GM12874 (cell line): ENCODE measurements at regions not wholly inside any gene's neighbourhood (a gene's known extent, or its start where the extent isn't known, plus 50 kb on each side); places are given as distances from the start of the nearest gene placed in this dataset.

Experiments used
- TF ChIP-seq, protein P1 (sequence below): IDR thresholded peaks from 2 replicates; pipeline ENCODE4 v1.5.1; 2011; ENCODE audit warnings: low read depth, mild to moderate bottlenecking, control low read depth, low read length, moderate library complexity; ENCODE audit not compliant: insufficient read depth

GRCh38 chr10:78700816-78701520 is 367.8 kb upstream of the ZMIZ1 start:
- TF ChIP-seq, protein P1, sequence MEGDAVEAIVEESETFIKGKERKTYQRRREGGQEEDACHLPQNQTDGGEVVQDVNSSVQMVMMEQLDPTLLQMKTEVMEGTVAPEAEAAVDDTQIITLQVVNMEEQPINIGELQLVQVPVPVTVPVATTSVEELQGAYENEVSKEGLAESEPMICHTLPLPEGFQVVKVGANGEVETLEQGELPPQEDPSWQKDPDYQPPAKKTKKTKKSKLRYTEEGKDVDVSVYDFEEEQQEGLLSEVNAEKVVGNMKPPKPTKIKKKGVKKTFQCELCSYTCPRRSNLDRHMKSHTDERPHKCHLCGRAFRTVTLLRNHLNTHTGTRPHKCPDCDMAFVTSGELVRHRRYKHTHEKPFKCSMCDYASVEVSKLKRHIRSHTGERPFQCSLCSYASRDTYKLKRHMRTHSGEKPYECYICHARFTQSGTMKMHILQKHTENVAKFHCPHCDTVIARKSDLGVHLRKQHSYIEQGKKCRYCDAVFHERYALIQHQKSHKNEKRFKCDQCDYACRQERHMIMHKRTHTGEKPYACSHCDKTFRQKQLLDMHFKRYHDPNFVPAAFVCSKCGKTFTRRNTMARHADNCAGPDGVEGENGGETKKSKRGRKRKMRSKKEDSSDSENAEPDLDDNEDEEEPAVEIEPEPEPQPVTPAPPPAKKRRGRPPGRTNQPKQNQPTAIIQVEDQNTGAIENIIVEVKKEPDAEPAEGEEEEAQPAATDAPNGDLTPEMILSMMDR, result no peak

DNA sequence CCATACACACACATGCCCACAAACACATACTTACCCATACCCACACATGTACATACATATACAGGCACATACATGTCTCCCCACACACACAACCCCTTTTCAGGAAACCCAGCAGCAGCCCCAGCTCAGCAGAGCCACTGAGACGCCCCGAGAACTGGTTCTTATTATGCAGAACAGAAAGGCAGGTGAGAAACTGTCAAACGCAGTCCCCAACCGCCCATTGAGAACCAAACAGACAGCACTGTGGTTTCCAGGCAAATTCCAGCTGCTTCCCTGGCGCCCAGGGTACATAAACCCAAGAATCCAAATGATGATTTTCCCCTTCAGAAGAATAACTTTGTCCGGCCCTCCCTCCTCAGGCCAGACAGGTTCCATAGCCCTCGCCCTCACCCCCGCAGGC is 366.6 kb upstream of the ZMIZ1 start:
- TF ChIP-seq, protein P1, result no peak

DNA sequence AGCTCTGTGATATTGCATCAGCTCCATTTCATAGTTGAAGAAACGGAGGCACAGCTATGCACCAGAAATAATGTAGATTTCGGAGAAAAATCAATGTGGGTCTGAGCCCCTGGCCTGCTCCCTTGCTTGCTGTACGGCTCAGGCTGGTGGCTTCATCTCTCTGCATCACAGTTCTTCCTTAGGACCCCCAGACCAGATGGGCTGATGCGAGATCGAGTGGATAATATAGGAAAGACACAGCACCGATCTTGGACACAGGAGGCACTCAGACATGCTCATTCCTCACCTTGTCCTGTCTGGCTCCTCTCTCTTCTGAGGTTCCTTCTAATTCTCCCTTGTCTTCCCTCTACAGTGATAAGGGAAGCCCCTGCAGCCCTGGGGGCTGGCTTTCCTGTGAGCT is 365.9 kb upstream of the ZMIZ1 start:
- TF ChIP-seq, protein P1, result no peak

DNA sequence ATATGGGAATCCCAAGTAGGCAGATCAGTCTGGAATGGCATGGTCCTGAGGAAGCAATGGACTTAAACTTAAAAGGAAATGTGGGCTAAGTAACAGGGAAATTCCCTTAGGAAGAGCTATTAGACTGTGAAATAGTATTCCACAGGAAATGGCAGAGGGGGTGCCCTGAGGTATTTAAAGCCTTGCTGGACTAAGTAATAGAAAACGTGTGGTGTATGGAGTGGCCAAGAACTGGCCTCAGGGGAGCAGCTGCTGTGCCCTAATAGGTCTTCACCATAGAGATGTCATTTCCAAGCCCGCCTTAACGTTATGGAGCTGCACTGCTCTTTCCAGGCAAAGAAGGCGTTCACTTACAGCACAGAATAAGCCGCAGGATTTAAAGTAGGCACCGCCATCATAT is 365.2 kb upstream of the ZMIZ1 start:
- TF ChIP-seq, protein P1, result no peak

- TF ChIP-seq, protein P1, result no peak
Measured at GRCh38 chr10:78706256-78706655, 362.5 kb upstream of the ZMIZ1 start.

DNA sequence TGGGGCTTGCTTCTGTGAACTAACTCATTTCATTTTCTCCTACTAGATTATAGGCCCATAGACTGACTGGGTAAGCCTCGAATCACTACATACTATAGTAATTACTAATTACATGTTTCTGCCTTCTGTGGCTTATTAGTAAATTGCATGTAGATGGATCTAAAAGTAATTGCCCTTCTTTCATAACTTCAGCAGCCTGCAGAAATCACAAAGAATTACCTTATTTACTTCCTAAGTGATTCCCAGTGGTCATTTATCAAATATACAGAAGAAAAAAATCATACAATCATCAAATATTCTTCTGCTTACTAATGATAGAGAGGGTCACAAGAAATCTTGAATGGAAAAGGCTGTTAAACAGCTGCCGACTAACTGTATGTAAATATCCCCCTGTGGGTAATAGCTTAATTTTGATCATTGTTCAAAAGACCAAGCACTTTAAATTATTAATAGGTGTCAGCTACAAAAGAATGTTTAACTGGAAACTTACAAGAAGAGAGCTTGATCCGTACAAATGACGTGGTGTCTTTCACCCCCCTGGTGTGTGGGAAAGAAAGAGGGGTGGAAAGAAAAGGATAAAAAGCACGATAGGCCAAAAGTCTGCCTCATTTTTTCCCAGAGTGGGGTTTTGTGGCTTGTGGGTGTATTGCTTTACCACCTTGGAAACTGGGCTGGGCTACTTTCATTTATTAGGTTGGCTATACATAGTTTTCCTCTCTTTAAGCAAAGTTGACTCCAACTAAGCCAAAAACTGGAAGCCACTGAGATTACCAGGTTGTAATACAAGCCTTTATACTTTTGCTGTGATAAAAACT is 361.8 kb upstream of the ZMIZ1 start:
- TF ChIP-seq, protein P1, result no peak

DNA sequence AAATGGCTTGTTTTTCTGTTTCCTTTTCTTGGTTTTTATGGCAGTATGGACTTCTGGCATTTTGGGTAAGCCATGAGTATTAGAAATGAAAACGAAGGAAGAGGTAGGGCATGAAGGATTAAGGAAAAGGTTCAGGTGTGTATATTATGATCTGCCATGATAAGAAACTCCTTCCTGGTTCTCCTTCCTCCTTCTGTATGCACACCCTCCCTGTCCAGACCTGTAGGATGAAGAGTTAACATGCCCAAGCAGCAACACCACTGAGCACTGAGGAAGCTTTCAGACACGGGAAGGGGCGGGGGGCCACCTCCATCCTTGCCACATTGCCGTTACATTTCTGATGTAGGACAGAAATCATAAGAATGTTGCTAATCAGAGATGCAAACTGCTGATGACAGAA is 361.0 kb upstream of the ZMIZ1 start:
- TF ChIP-seq, protein P1, result no peak
